HG03097 (cell line): ENCODE measurements at regions not wholly inside any gene's neighbourhood (a gene's known extent, or its start where the extent isn't known, plus 50 kb on each side); places are given as distances from the start of the nearest gene placed in this dataset.

Experiments used
- ATAC-seq: cut with Tn5 transposase; IDR thresholded peaks from one replicate; pipeline ENCODE4 v1.9.1; 2021; ENCODE audit not compliant: unreplicated experiment, low FRiP score

GRCh38 chr3:5304188-5304587, 116.7 kb downstream of the EDEM1 start:
- ATAC-seq, result no peak

- peak; percentile 72 for ATAC-seq
These were observed 117.5 kb downstream of the EDEM1 start for GRCh38 chr3:5304789-5305683.

GRCh38 chr3:5305684-5305989, 118.1 kb downstream of the EDEM1 start:
- ATAC-seq, result peak; percentile 20

- ATAC-seq, result no peak
These were observed 121.7 kb downstream of the EDEM1 start for GRCh38 chr3:5309171-5309570.

GRCh38 chr3:5309602-5310001, 122.1 kb downstream of the EDEM1 start:
- no peak for ATAC-seq

- ATAC-seq, result no peak
These were observed 123.0 kb downstream of the EDEM1 start for GRCh38 chr3:5310509-5310908.

GRCh38 chr3:5312290-5312689, 124.8 kb downstream of the EDEM1 start:
- ATAC-seq, result no peak

GRCh38 chr3:5314897-5315296, 127.4 kb downstream of the EDEM1 start:
- no peak for ATAC-seq

- ATAC-seq, result no peak
These were observed 130.1 kb downstream of the EDEM1 start for GRCh38 chr3:5317557-5317956.

GRCh38 chr3:5319454-5319853, 131.9 kb downstream of the EDEM1 start:
- no peak for ATAC-seq

GRCh38 chr3:5321666-5322340, 134.3 kb downstream of the EDEM1 start:
- no peak for ATAC-seq

- no peak for ATAC-seq
These were observed 137.3 kb downstream of the EDEM1 start for GRCh38 chr3:5324780-5325179.

- ATAC-seq, result no peak
These were observed 142.8 kb downstream of the EDEM1 start for GRCh38 chr3:5330152-5330810.

GRCh38 chr3:5331567-5332269, 144.2 kb downstream of the EDEM1 start:
- ATAC-seq, result no peak

GRCh38 chr3:5332270-5332956, 144.9 kb downstream of the EDEM1 start:
- no peak for ATAC-seq

GRCh38 chr3:5339967-5340535, 152.5 kb downstream of the EDEM1 start:
- ATAC-seq, result no peak

GRCh38 chr3:5341610-5342009, 154.1 kb downstream of the EDEM1 start:
- no peak for ATAC-seq

GRCh38 chr3:5343459-5343858, 156.0 kb downstream of the EDEM1 start:
- ATAC-seq, result no peak

GRCh38 chr3:5344707-5345106, 157.2 kb downstream of the EDEM1 start:
- no peak for ATAC-seq

GRCh38 chr3:5347486-5347885, 160.0 kb downstream of the EDEM1 start:
- no peak for ATAC-seq
